Neuronal stem cell (in vitro differentiated cells): ENCODE measurements at regions not wholly inside any gene's neighbourhood (a gene's known extent, or its start where the extent isn't known, plus 50 kb on each side); places are given as distances from the start of the nearest gene placed in this dataset.

Experiments
- DNase-seq: peaks from one replicate; pipeline ENCODE4 v3.0.0-alpha.2; 2013; ENCODE audit warnings: low spot score
- H2AFZ ChIP-seq: one replicate; pipeline ENCODE4 v1.6.1; 2013; ENCODE audit warnings: mild to moderate bottlenecking, low read length, inconsistent platforms
- H2AK5ac ChIP-seq: 2 replicates; pipeline ENCODE4 v1.6.1; 2013; ENCODE audit warnings: low read depth, mild to moderate bottlenecking, inconsistent platforms, low read length, moderate library complexity, mixed read lengths
- H2BK120ac ChIP-seq: 2 replicates; pipeline ENCODE4 v1.6.1; 2013; ENCODE audit warnings: low read depth, mild to moderate bottlenecking, inconsistent platforms, low read length, moderate library complexity, mixed read lengths
- H2BK12ac ChIP-seq: one replicate; pipeline ENCODE4 v1.6.1; 2013; ENCODE audit warnings: low read length, inconsistent platforms
- H2BK15ac ChIP-seq: 2 replicates; pipeline ENCODE4 v1.6.1; 2013; ENCODE audit warnings: mild to moderate bottlenecking, low read length, inconsistent platforms, mixed read lengths
- H2BK5ac ChIP-seq: one replicate; pipeline ENCODE4 v1.6.1; 2013; ENCODE audit warnings: inconsistent platforms, mild to moderate bottlenecking, low read length, moderate library complexity
- H3K14ac ChIP-seq: one replicate; pipeline ENCODE4 v1.6.1; 2013; ENCODE audit warnings: low read length, inconsistent platforms
- H3K18ac ChIP-seq: 2 replicates; pipeline ENCODE4 v1.6.1; 2013; ENCODE audit warnings: low read length, inconsistent platforms
- H3K23ac ChIP-seq: 2 replicates; pipeline ENCODE4 v1.6.1; 2013; ENCODE audit warnings: low read depth, mild to moderate bottlenecking, mixed read lengths, low read length, inconsistent platforms; ENCODE audit not compliant: poor library complexity
- H3K27ac ChIP-seq: replicated peaks from 3 replicates; pipeline ENCODE4 v1.5.1; 2013; ENCODE audit warnings: low read length, inconsistent platforms
- H3K27me3 ChIP-seq, 3 experiments: 2 replicates each; pipeline ENCODE4 v1.6.1; 2013; ENCODE audit warnings: low read length in 3 of 3, mild to moderate bottlenecking in 2 of 3, inconsistent platforms in 1 of 3, low read depth in 1 of 3, mixed read lengths in 1 of 3, moderate library complexity in 1 of 3; ENCODE audit not compliant: control insufficient read depth in 3 of 3, insufficient read depth in 3 of 3
- H3K36me3 ChIP-seq, 2 donors: replicated peaks in 1 of 2; 2 replicates each; pipeline ENCODE4 v1.6.1; 2013; ENCODE audit warnings: low read length in 2 of 2; ENCODE audit not compliant: control insufficient read depth in 2 of 2, insufficient read depth in 2 of 2
- H3K4ac ChIP-seq: 2 replicates; pipeline ENCODE4 v1.6.1; 2013; ENCODE audit warnings: inconsistent platforms, mild to moderate bottlenecking, low read length, moderate library complexity
- H3K4me1 ChIP-seq, 2 donors: 1 replicate in 1 of 2; 2 replicates in 1 of 2; pipeline ENCODE4 v1.6.1; 2013; ENCODE audit warnings: low read length in 2 of 2, low read depth in 1 of 2; ENCODE audit not compliant: control insufficient read depth in 2 of 2, insufficient read depth in 1 of 2
- H3K4me2 ChIP-seq: one replicate; pipeline ENCODE4 v1.6.1; 2013; ENCODE audit warnings: mild to moderate bottlenecking, low read length, inconsistent platforms; ENCODE audit not compliant: insufficient read depth, poor library complexity, severe bottlenecking
- H3K4me3 ChIP-seq, 2 donors: 2 replicates each; pipeline ENCODE4 v1.5.1; 2013; ENCODE audit warnings: low read length in 2 of 2, mild to moderate bottlenecking in 2 of 2, inconsistent platforms in 1 of 2, moderate library complexity in 1 of 2
- H3K79me1 ChIP-seq: one replicate; pipeline ENCODE4 v1.6.1; 2013; ENCODE audit warnings: low read depth, mild to moderate bottlenecking, inconsistent platforms, low read length, moderate library complexity
- H3K9ac ChIP-seq: one replicate; pipeline ENCODE4 v1.6.1; 2013; ENCODE audit warnings: mild to moderate bottlenecking, low read depth, low read length, inconsistent platforms; ENCODE audit not compliant: poor library complexity
- H3K9me3 ChIP-seq, 2 donors: replicated peaks in 1 of 2; 2 replicates each; pipeline versions ENCODE3 to v1.6.1; 2013; ENCODE audit warnings: low read length in 2 of 2, mild to moderate bottlenecking in 2 of 2, inconsistent platforms in 1 of 2, low read depth in 1 of 2, mixed read lengths in 1 of 2, moderate library complexity in 1 of 2; ENCODE audit not compliant: control insufficient read depth in 2 of 2, insufficient read depth in 1 of 2
- H4K8ac ChIP-seq: one replicate; pipeline ENCODE4 v1.6.1; 2013; ENCODE audit warnings: low read depth, mild to moderate bottlenecking, inconsistent platforms, low read length, moderate library complexity
- H4K91ac ChIP-seq: one replicate; pipeline ENCODE4 v1.6.1; 2013; ENCODE audit warnings: low read length, low read depth, mild to moderate bottlenecking, inconsistent platforms; ENCODE audit not compliant: poor library complexity
- WGBS, 2 donors: extraction: QIAGEN DNeasy Blood & Tissue Kit; methylation state at CpG; one replicate each; pipeline ENCODE4 v1.1.7; 2013; ENCODE audit warnings: missing lambda C conversion rate in 2 of 2, mixed read lengths in 1 of 2; ENCODE audit not compliant: insufficient read length in 2 of 2, insufficient replicate concordance in 1 of 2; ENCODE audit errors: extremely low coverage in 2 of 2; 5-methylcytosine and 5-hydroxymethylcytosine counted together

GRCh38 chr2:49831698-49832367, 677.5 kb upstream of the FSHR start:
- Histone ChIP-seq H3K27ac (no peak overlapping the region), H3K4me1 (peaks cover 0 to 2% of the 10 kb centered on the region in 2 donors), H3K79me1 (no peaks in the 10 kb centered on the region), H4K8ac (no peak overlapping the region), H3K18ac (no peak overlapping the region), H2BK15ac (no peak overlapping the region), H3K4ac (no peak overlapping the region), H3K27me3 (no peaks in the 10 kb centered on the region), H3K4me3 (no peak overlapping the region), H2BK5ac (no peak overlapping the region), H4K91ac (no peak overlapping the region), H2BK120ac (no peak overlapping the region), H2BK12ac (no peak overlapping the region), H2AFZ (no peak overlapping the region), H3K23ac (no peak overlapping the region), H3K4me2 (no peak overlapping the region), H3K14ac (no peak overlapping the region), H3K9me3 (peaks cover 0 to 3% of the 10 kb centered on the region in 2 donors), H3K36me3 (no peaks in the 10 kb centered on the region), H3K9ac (no peak overlapping the region), H2AK5ac (no peak overlapping the region)
- no CpG with 5 or more reads among the region's 14 CpGs for WGBS, 2 donors
- DNase-seq: no peak

GRCh38 chr2:49830846-49831245, 676.5 kb upstream of the FSHR start:
- Histone ChIP-seq H3K4me3 (no peak overlapping the region), H4K8ac (no peak overlapping the region), H3K4me1 (peaks cover 0 to 2% of the 10 kb centered on the region in 2 donors), H3K9ac (no peak overlapping the region), H3K27ac (no peak overlapping the region), H2BK12ac (no peak overlapping the region), H3K9me3 (peaks cover 0 to 3% of the 10 kb centered on the region in 2 donors), H3K27me3 (no peaks in the 10 kb centered on the region), H2AFZ (peak overlapping the region; percentile 20), H3K4ac (no peak overlapping the region), H2AK5ac (no peak overlapping the region), H3K36me3 (no peaks in the 10 kb centered on the region), H3K23ac (no peak overlapping the region), H4K91ac (no peak overlapping the region), H3K14ac (no peak overlapping the region), H3K4me2 (no peak overlapping the region), H2BK5ac (no peak overlapping the region), H3K18ac (no peak overlapping the region), H2BK120ac (no peak overlapping the region), H3K79me1 (no peaks in the 10 kb centered on the region), H2BK15ac (no peak overlapping the region)
- no CpG with 5 or more reads among the region's 3 CpGs for WGBS, 2 donors
- DNase-seq: no peak

GRCh38 chr2:49827366-49827765, 673.1 kb upstream of the FSHR start:
- Histone ChIP-seq H3K9ac (no peak overlapping the region), H3K27me3 (no peaks in the 10 kb centered on the region), H3K36me3 (no peaks in the 10 kb centered on the region), H3K18ac (no peak overlapping the region), H3K4ac (no peak overlapping the region), H2BK5ac (no peak overlapping the region), H3K4me1 (peaks cover 0 to 2% of the 10 kb centered on the region in 2 donors), H2AK5ac (no peak overlapping the region), H3K4me3 (no peak overlapping the region), H2BK120ac (no peak overlapping the region), H3K79me1 (no peaks in the 10 kb centered on the region), H2BK15ac (no peak overlapping the region), H4K8ac (no peak overlapping the region), H3K23ac (no peak overlapping the region), H4K91ac (no peak overlapping the region), H3K9me3 (peaks cover 0 to 7% of the 10 kb centered on the region in 2 donors), H2AFZ (peak overlapping the region; percentile 36), H3K4me2 (no peak overlapping the region), H3K27ac (no peak overlapping the region), H2BK12ac (no peak overlapping the region), H3K14ac (no peak overlapping the region)
- no peak for DNase-seq
- no CpG with 5 or more reads among the region's 5 CpGs for WGBS, 2 donors

- Histone ChIP-seq H3K4ac (no peak overlapping the region), H3K4me1 (peaks cover 0 to 27% of the 10 kb centered on the region in 2 donors), H2BK5ac (no peak overlapping the region), H3K14ac (no peak overlapping the region), H2BK12ac (no peak overlapping the region), H3K27ac (no peak overlapping the region), H3K23ac (no peak overlapping the region), H3K4me2 (no peak overlapping the region), H3K9me3 (no peaks in the 10 kb centered on the region), H2BK15ac (no peak overlapping the region), H2AK5ac (no peak overlapping the region), H3K36me3 (no peaks in the 10 kb centered on the region), H3K9ac (no peak overlapping the region), H2AFZ (peak overlapping the region; percentile 50), H3K4me3 (no peak overlapping the region), H3K18ac (no peak overlapping the region), H3K79me1 (no peaks in the 10 kb centered on the region), H4K8ac (no peak overlapping the region), H2BK120ac (no peak overlapping the region), H4K91ac (no peak overlapping the region), H3K27me3 (no peaks in the 10 kb centered on the region)
- no peak for DNase-seq
- no CpG with 5 or more reads among the region's 1 CpG for WGBS, 2 donors
Observed at GRCh38 chr2:49813208-49813607, 658.9 kb upstream of the FSHR start.
